ENCODE measurements at regions not wholly inside any gene's neighbourhood (a gene's known extent, or its start where the extent isn't known, plus 50 kb on each side); places are given as distances from the start of the nearest gene placed in this dataset.

DNA sequence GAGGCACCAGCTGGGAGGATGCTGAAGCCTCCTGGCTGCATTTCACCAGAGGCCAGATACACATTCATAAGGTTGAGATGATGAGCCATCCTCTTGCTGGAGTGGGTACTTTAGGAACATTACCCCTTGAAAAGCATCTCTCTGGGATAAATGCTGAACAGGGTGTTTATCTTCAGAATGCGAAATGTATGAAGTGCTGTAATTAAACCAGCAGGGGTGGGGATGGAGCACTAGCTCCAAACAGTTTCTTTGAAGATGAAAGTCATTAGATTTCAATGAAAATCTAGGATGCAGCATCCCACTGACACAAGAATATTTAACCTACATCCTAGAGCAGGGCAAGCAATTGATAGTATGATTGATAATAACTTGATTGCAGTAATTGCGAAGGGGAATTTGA lies 158.1 kb downstream of the CYLD start:
- TF ChIP-seq POLR2A (IDR thresholded peaks at IDR 0.05; ENCODE audit: control extremely low read depth in 1 of 2, low read depth in 2 of 2, low read length in 2 of 2), result no peak
- TF ChIP-seq, protein P1, sequence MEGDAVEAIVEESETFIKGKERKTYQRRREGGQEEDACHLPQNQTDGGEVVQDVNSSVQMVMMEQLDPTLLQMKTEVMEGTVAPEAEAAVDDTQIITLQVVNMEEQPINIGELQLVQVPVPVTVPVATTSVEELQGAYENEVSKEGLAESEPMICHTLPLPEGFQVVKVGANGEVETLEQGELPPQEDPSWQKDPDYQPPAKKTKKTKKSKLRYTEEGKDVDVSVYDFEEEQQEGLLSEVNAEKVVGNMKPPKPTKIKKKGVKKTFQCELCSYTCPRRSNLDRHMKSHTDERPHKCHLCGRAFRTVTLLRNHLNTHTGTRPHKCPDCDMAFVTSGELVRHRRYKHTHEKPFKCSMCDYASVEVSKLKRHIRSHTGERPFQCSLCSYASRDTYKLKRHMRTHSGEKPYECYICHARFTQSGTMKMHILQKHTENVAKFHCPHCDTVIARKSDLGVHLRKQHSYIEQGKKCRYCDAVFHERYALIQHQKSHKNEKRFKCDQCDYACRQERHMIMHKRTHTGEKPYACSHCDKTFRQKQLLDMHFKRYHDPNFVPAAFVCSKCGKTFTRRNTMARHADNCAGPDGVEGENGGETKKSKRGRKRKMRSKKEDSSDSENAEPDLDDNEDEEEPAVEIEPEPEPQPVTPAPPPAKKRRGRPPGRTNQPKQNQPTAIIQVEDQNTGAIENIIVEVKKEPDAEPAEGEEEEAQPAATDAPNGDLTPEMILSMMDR (IDR thresholded peaks at IDR 0.05; ENCODE audit: control extremely low read depth in 1 of 3, insufficient read depth in 1 of 3, low read depth in 1 of 3, low read length in 3 of 3), result no peak
- TF ChIP-seq SIN3A (conservative IDR thresholded peaks at IDR 0.05 in 1 of 2, IDR thresholded peaks at IDR 0.05 in 1 of 2; ENCODE audit: low read depth in 1 of 2, low read length in 2 of 2), result no peak
- no peak for TF ChIP-seq TAF1 (IDR thresholded peaks at IDR 0.05; ENCODE audit: low read depth, low read length)
- TF ChIP-seq MAFK (IDR thresholded peaks at IDR 0.05; ENCODE audit: low read depth, low read length), result no peak
- TF ChIP-seq SUZ12 (IDR thresholded peaks at IDR 0.05; ENCODE audit: low read length), result no peak
- no peak for TF ChIP-seq EP300 (IDR thresholded peaks at IDR 0.05; ENCODE audit: borderline replicate concordance in 1 of 2, low read depth in 2 of 2, low read length in 2 of 2)
